ENCODE measurements at regions not wholly inside any gene's neighbourhood (a gene's known extent, or its start where the extent isn't known, plus 50 kb on each side); places are given as distances from the start of the nearest gene placed in this dataset.
"Not testable (repeated sequence)": the region's sequence is repeated elsewhere in the genome, so short reads cannot be mapped to it uniquely, and the experiment has no call there.

GRCh38 chr14:42482345-42482971 is 875.8 kb downstream of the LRFN5 start:
- not testable (repeated sequence) for TF ChIP-seq MXI1 (IDR thresholded peaks at IDR 0.05; ENCODE audit: low read depth, low read length); SIN3A (IDR thresholded peaks at IDR 0.05; ENCODE audit: borderline replicate concordance, low read depth, low read length); YY1 (IDR thresholded peaks at IDR 0.05; ENCODE audit: low read depth); CTCF (IDR thresholded peaks at IDR 0.05); MAX (IDR thresholded peaks at IDR 0.05; ENCODE audit: low read depth); REST (IDR thresholded peaks at IDR 0.05; ENCODE audit: low read depth, low read length); USF2 (IDR thresholded peaks at IDR 0.05; ENCODE audit: borderline replicate concordance, low read depth, low read length); RFX5 (IDR thresholded peaks at IDR 0.05; ENCODE audit: low read length); EZH2phosphoT487 (IDR thresholded peaks at IDR 0.05; ENCODE audit: borderline replicate concordance, low read depth); POLR2AphosphoS5 (IDR thresholded peaks at IDR 0.05; ENCODE audit: low read depth, low read length)

Measured in SK-N-SH (cell line).